ENCODE measurements at regions not wholly inside any gene's neighbourhood (a gene's known extent, or its start where the extent isn't known, plus 50 kb on each side); places are given as distances from the start of the nearest gene placed in this dataset.

DNA sequence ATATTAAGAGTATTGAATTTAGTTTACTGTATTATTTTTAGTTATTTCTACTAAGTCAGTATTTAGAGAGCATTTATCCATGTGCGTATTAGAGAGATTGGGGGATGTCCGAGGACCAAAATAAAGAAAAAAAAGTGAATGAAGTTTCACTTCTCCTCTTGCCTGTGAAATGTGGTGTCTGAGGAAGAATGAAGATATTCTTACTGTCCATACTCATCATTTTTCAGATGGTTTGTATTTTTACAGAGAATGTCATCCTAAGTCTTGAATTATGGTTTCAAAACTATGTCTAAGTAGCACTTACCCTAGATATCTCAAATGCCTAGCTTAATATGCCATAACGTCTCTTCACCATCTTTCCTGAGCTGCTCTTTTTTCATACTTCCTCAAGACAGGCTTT lies 854.3 kb downstream of the C4orf33 start:
- FAIRE-seq (no peak), DNase-seq (ENCODE audit: low read depth) (no peak)
- Histone ChIP-seq H3K27me3 (ENCODE audit: control insufficient read depth, insufficient read depth, low read length) (no peaks in the 10 kb centered on the region), H3K36me3 (ENCODE audit: control insufficient read depth, insufficient read depth, low read length) (no peaks in the 10 kb centered on the region), H3K4me3 (ENCODE audit: low read depth, low read length) (no peak overlapping the region)
- no peak for TF ChIP-seq CTCF (IDR thresholded peaks at IDR 0.05; ENCODE audit: insufficient read depth, low read length, severe bottlenecking)

- FAIRE-seq: no peak
- no peaks in the 10 kb centered on the region for H3K36me3 ChIP-seq (ENCODE audit: control insufficient read depth, insufficient read depth, low read length)
- TF ChIP-seq CTCF (IDR thresholded peaks at IDR 0.05; ENCODE audit: insufficient read depth, low read length, severe bottlenecking): no peak
Measured at GRCh38 chr4:129966175-129966574, 870.2 kb downstream of the C4orf33 start.

GRCh38 chr4:129968366-129968765 lies 872.4 kb downstream of the C4orf33 start:
- FAIRE-seq: no peak
- H3K4me3 ChIP-seq (ENCODE audit: low read depth, low read length): no peak overlapping the region

More at GRCh38 chr4:129966175-129966574, 870.2 kb downstream of the C4orf33 start:
- no peak for DNase-seq (ENCODE audit: low read depth)
- Histone ChIP-seq H3K27me3 (ENCODE audit: control insufficient read depth, insufficient read depth, low read length) (no peaks in the 10 kb centered on the region), H3K4me3 (ENCODE audit: low read depth, low read length) (no peak overlapping the region)

DNA sequence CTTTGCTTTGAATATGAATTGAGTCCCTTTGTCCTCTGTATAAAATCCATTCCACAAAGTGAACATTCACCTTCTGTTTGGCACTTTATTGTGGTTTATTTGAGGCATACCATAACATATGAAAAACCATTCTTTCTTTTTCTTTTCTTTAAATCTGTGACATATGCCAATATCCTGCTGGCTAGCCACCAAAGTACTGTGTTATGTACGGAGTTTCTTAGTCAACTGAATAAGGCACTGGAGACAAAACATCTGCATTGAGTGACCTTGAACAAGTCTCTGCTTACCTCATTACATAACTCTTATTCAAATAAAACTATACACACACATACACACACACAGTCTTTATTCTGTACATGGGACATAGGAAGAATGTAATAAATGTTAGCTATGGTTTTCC lies 872.8 kb downstream of the C4orf33 start:
- DNase-seq (ENCODE audit: low read depth): no peak
- Histone ChIP-seq H3K27me3 (ENCODE audit: control insufficient read depth, insufficient read depth, low read length) (no peaks in the 10 kb centered on the region), H3K4me3 (ENCODE audit: low read depth, low read length) (no peak overlapping the region), H3K36me3 (ENCODE audit: control insufficient read depth, insufficient read depth, low read length) (no peaks in the 10 kb centered on the region)
- no peak for TF ChIP-seq CTCF (IDR thresholded peaks at IDR 0.05; ENCODE audit: insufficient read depth, low read length, severe bottlenecking)
- no peak for FAIRE-seq

More at GRCh38 chr4:129968366-129968765, 872.4 kb downstream of the C4orf33 start:
- no peak for DNase-seq (ENCODE audit: low read depth)
- no peaks in the 10 kb centered on the region for H3K36me3 ChIP-seq (ENCODE audit: control insufficient read depth, insufficient read depth, low read length)
- H3K27me3 ChIP-seq (ENCODE audit: control insufficient read depth, insufficient read depth, low read length): no peaks in the 10 kb centered on the region
- no peak for TF ChIP-seq CTCF (IDR thresholded peaks at IDR 0.05; ENCODE audit: insufficient read depth, low read length, severe bottlenecking)

DNA sequence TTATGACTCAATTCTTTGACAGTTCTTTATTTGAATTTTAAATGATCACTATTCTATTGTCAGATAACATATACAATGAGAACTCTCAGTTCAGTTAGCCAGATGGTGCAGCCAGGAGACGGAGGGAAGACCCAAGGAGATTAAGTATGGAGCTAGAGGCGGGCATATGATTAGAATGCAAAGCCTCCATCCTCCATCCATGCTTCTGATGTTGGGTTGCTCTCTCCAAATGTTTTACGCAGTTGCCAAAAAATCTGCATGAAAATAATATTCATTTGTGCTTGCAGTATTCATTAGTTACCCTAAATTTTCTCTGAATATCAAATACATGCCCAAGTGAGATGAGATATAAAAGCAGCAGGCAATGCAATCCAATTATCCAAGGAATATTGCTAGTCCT lies 874.8 kb downstream of the C4orf33 start:
- no peak for TF ChIP-seq CTCF (IDR thresholded peaks at IDR 0.05; ENCODE audit: insufficient read depth, low read length, severe bottlenecking)
- H3K36me3 ChIP-seq (ENCODE audit: control insufficient read depth, insufficient read depth, low read length): no peaks in the 10 kb centered on the region
- DNase-seq (ENCODE audit: low read depth): no peak
- H3K27me3 ChIP-seq (ENCODE audit: control insufficient read depth, insufficient read depth, low read length): no peaks in the 10 kb centered on the region
- FAIRE-seq: no peak
- H3K4me3 ChIP-seq (ENCODE audit: low read depth, low read length): no peak overlapping the region

DNA sequence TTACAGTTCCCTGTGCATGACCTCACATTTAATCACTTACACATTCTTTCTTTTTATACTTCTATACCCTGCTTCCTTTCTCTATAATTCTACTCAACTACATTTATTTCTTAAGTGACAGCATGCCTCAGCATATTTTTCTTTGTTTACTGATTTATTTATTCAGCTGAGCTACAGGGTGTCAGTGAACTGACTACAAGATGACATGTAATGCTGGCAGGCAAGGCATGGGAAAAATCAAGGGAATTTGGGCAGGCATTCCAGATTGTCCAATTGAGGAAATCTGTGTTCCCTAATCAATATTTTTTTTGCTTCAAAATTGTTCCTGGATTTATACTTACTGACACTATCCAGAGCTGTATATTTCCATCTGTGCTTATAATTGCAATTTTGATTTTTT lies 875.5 kb downstream of the C4orf33 start:
- Histone ChIP-seq H3K4me3 (ENCODE audit: low read depth, low read length) (no peak overlapping the region), H3K27me3 (ENCODE audit: control insufficient read depth, insufficient read depth, low read length) (no peaks in the 10 kb centered on the region), H3K36me3 (ENCODE audit: control insufficient read depth, insufficient read depth, low read length) (no peaks in the 10 kb centered on the region)
- no peak for TF ChIP-seq CTCF (IDR thresholded peaks at IDR 0.05; ENCODE audit: insufficient read depth, low read length, severe bottlenecking)
- DNase-seq (ENCODE audit: low read depth): no peak
- FAIRE-seq: no peak
